ENCODE measurements at regions not wholly inside any gene's neighbourhood (a gene's known extent, or its start where the extent isn't known, plus 50 kb on each side); places are given as distances from the start of the nearest gene placed in this dataset.

GRCh38 chr13:79913141-79913827, 427.6 kb downstream of the SPRY2 start:
- H3K9me3 Mint-ChIP-seq = no peaks in the 10 kb centered on the region
- peaks cover 38% of the 10 kb centered on the region for H3K4me1 Mint-ChIP-seq
- TF ChIP-seq CTCF (conservative IDR thresholded peaks at IDR 0.05) = no peak
- no peak overlapping the region for H3K4me3 Mint-ChIP-seq
- DNase-seq (ENCODE audit: low read depth, low spot score) = no peak
- H3K27me3 Mint-ChIP-seq (ENCODE audit: low read depth) = no peaks in the 10 kb centered on the region
- H3K36me3 Mint-ChIP-seq (ENCODE audit: low read depth) = no peaks in the 10 kb centered on the region
- H3K27ac Mint-ChIP-seq (ENCODE audit: unreplicated experiment) = no peak overlapping the region

GRCh38 chr13:79912403-79912802, 428.5 kb downstream of the SPRY2 start:
- H3K36me3 Mint-ChIP-seq (ENCODE audit: low read depth) = no peaks in the 10 kb centered on the region

GRCh38 chr13:79910875-79911540, 429.9 kb downstream of the SPRY2 start:
- Mint-ChIP-seq H3K4me3 (no peak overlapping the region), H3K36me3 (ENCODE audit: low read depth) (no peaks in the 10 kb centered on the region)

More at GRCh38 chr13:79912403-79912802, 428.5 kb downstream of the SPRY2 start:
- Mint-ChIP-seq H3K27me3 (ENCODE audit: low read depth) (no peaks in the 10 kb centered on the region), H3K27ac (ENCODE audit: unreplicated experiment) (no peak overlapping the region), H3K4me1 (peaks cover 33% of the 10 kb centered on the region), H3K4me3 (no peak overlapping the region), H3K9me3 (no peaks in the 10 kb centered on the region)
- no peak for TF ChIP-seq CTCF (conservative IDR thresholded peaks at IDR 0.05)
- DNase-seq (ENCODE audit: low read depth, low spot score) = no peak

GRCh38 chr13:79909644-79910043, 428.7 kb downstream of the NDFIP2 start:
- TF ChIP-seq CTCF (conservative IDR thresholded peaks at IDR 0.05) = no peak
- Mint-ChIP-seq H3K4me3 (no peak overlapping the region), H3K4me1 (peaks cover 28% of the 10 kb centered on the region)

More at GRCh38 chr13:79910875-79911540, 429.9 kb downstream of the SPRY2 start:
- TF ChIP-seq CTCF (conservative IDR thresholded peaks at IDR 0.05) = no peak
- Mint-ChIP-seq H3K27ac (ENCODE audit: unreplicated experiment) (no peak overlapping the region), H3K27me3 (ENCODE audit: low read depth) (no peaks in the 10 kb centered on the region), H3K4me1 (peaks cover 33% of the 10 kb centered on the region), H3K9me3 (no peaks in the 10 kb centered on the region)
- no peak for DNase-seq (ENCODE audit: low read depth, low spot score)

GRCh38 chr13:79908381-79908780, 427.4 kb downstream of the NDFIP2 start:
- H3K36me3 Mint-ChIP-seq (ENCODE audit: low read depth) = no peaks in the 10 kb centered on the region
- H3K27ac Mint-ChIP-seq (ENCODE audit: unreplicated experiment) = no peak overlapping the region
- TF ChIP-seq CTCF (conservative IDR thresholded peaks at IDR 0.05) = no peak
- no peaks in the 10 kb centered on the region for H3K9me3 Mint-ChIP-seq
- no peaks in the 10 kb centered on the region for H3K27me3 Mint-ChIP-seq (ENCODE audit: low read depth)
- H3K4me3 Mint-ChIP-seq = no peak overlapping the region
- no peak for DNase-seq (ENCODE audit: low read depth, low spot score)
- H3K4me1 Mint-ChIP-seq = peaks cover 19% of the 10 kb centered on the region

More at GRCh38 chr13:79909644-79910043, 428.7 kb downstream of the NDFIP2 start:
- no peak overlapping the region for H3K27ac Mint-ChIP-seq (ENCODE audit: unreplicated experiment)
- no peaks in the 10 kb centered on the region for H3K27me3 Mint-ChIP-seq (ENCODE audit: low read depth)
- H3K9me3 Mint-ChIP-seq = no peaks in the 10 kb centered on the region
- no peak for DNase-seq (ENCODE audit: low read depth, low spot score)
- H3K36me3 Mint-ChIP-seq (ENCODE audit: low read depth) = no peaks in the 10 kb centered on the region

Data from neural crest cell (in vitro differentiated cells).